Urinary bladder (tissue), 3 donors: ENCODE measurements at regions not wholly inside any gene's neighbourhood (a gene's known extent, or its start where the extent isn't known, plus 50 kb on each side); places are given as distances from the start of the nearest gene placed in this dataset.
A peak's percentile ranks its signal among the peaks of the same experiment; 100 is the strongest.

ENCODE experiments used
- DNase-seq: peaks from one replicate; pipeline ENCODE4 v3.0.0-alpha.2; 2015; ENCODE audit errors: extremely low spot score
- H3K27ac ChIP-seq: one replicate; pipeline ENCODE4 v1.5.1; 2013; ENCODE audit warnings: low read depth, mild to moderate bottlenecking, moderate library complexity
- H3K36me3 ChIP-seq: one replicate; pipeline ENCODE4 v1.6.1; 2013; ENCODE audit warnings: mild to moderate bottlenecking, moderate library complexity; ENCODE audit not compliant: insufficient read depth
- H3K4me1 ChIP-seq: one replicate; pipeline ENCODE4 v1.6.1; 2013; ENCODE audit warnings: mild to moderate bottlenecking, moderate library complexity; ENCODE audit not compliant: insufficient read depth
- H3K4me3 ChIP-seq: one replicate; pipeline ENCODE4 v1.5.1; 2013; ENCODE audit warnings: low read depth, low read length
- WGBS: extraction: QIAGEN DNeasy Blood & Tissue Kit; methylation state at CpG from one replicate; pipeline ENCODE4 v1.1.7; 2013; 5-methylcytosine and 5-hydroxymethylcytosine counted together
- donor health status: healthy with polysubstance abuse.
- donor health status: healthy.

DNA sequence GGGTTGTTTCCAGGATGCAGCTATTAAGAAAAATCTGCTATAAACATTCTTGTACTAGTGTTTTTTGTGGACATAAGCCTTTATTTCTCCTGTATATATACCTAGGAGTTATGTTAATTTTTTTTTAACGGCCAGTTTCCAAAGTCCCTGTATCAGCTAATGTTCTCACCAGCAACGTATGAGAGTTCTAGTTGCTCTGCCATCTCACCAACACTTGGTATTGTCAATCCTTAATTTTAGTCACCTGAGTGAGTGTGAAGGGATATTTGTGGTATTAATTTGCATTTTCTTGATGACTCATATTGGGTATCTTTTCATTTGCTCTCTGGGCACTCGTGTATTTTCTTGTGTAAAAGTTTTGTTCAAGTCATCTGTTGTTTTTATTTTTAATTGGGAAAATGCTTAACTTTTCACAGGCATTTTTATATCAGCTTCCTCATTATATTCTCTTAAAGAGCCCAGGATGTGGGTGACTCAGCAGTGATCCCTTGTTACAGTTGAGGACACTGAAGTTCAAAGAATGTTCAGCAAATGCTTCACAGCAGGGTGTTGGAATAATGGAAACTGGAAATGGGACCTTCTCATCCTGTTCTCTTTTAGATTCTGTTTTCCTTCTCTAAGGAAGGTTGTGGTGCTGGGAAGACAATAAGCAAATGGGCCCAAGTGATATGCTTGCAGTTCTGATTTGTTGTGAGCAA, 176.3 kb upstream of the PRNP start:
- no peaks in the 10 kb centered on the region for H3K4me1 ChIP-seq
- 84% methylated on average over 3 of the region's 3 CpGs for WGBS
- DNase-seq: no peak
- H3K36me3 ChIP-seq: no peaks in the 10 kb centered on the region
- H3K4me3 ChIP-seq: no peak overlapping the region
- no peak overlapping the region for H3K27ac ChIP-seq

DNA sequence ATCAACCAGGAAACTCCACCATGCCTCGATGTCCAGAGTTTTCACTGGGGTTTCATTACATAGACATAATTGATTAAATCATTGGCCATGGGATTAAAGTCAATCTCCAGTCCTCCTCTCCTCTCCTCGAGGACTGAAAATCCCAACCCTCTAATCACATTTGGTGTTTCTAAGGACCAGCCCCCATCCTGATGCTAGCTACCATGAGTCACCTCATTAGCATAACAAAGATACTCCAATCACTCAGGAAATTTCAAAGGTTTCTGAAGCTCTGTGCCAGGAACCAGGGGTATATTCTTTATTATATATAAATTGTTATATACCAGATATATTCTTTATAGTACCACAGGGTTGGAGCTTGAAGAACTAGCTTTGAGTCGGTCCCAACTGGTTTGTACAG, 177.5 kb upstream of the PRNP start:
- H3K27ac ChIP-seq: no peak overlapping the region
- DNase-seq: no peak
- 78% methylated on average over 3 of the region's 3 CpGs for WGBS
- H3K4me3 ChIP-seq: no peak overlapping the region
- no peaks in the 10 kb centered on the region for H3K4me1 ChIP-seq
- no peaks in the 10 kb centered on the region for H3K36me3 ChIP-seq

DNA sequence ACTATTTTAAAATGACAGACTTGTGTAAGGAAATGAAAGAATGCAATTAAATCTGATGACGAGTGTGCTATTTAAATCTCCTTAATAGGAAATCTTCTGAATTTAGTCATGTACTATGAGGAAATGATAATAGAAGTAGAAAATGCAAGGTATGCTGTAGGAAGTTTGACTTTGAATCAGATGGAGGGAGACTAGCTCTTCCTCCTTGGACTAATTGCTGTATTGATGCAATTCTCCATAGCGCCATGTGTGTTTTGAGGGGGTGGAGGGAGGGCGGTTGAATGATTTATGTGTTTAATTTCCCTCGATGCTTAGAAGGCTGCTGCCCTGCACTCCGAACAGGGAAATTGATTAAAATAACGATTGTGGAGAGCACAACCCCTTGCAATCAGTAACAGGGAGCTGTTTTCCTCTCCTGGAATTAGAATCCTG, 179.0 kb upstream of the PRNP start:
- Histone ChIP-seq H3K36me3 (no peaks in the 10 kb centered on the region), H3K27ac (no peak overlapping the region), H3K4me3 (no peak overlapping the region), H3K4me1 (no peaks in the 10 kb centered on the region)
- 29% methylated on average over 6 of the region's 6 CpGs for WGBS
- DNase-seq: no peak

DNA sequence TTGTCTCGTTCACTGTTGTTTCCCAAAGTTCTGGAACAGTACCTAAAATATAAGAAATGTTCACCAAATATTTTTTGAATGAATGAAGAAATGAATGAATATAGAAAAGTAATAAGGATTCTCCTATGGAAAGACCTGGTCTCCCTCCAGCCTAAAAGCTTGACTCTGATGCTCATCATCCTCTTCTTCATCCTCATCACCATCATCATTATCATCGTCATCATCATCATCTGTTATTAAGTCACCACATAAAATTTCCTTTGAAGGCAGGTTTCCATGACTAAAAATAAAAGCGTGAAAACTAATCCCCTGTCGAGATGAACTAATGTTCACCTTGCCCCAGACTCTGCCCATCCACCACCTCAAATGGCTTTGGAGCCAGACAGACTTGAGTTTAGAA, 181.4 kb upstream of the PRNP start:
- 82% methylated on average over 4 of the region's 4 CpGs for WGBS
- H3K4me1 ChIP-seq: no peaks in the 10 kb centered on the region

DNA sequence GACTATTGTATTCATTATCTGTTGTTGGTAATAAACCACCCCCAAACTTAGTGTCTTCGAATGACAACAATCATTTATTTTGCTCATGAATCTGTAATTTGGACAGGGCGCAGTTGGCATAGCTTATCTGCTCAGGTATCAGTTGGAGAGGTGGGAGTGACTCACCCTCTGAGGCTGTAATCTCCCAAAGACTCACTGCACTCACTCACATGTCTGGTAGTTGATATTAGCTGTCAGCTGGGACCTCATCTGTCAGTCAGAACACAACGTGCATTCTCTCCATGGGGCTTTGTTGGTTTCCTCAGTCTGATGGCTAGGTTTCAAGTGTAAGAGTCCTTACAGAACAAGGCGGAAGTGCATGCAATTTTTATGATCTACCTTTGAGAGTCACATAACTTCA, 183.5 kb upstream of the PRNP start:
- Histone ChIP-seq H3K27ac (no peak overlapping the region), H3K4me1 (no peaks in the 10 kb centered on the region), H3K4me3 (no peak overlapping the region), H3K36me3 (no peaks in the 10 kb centered on the region)
- no peak for DNase-seq
- WGBS: 60% methylated on average over 4 of the region's 4 CpGs

More for the DNA sequence above, 181.4 kb upstream of the PRNP start:
- Histone ChIP-seq H3K27ac (no peak overlapping the region), H3K4me3 (no peak overlapping the region), H3K36me3 (no peaks in the 10 kb centered on the region)
- no peak for DNase-seq

DNA sequence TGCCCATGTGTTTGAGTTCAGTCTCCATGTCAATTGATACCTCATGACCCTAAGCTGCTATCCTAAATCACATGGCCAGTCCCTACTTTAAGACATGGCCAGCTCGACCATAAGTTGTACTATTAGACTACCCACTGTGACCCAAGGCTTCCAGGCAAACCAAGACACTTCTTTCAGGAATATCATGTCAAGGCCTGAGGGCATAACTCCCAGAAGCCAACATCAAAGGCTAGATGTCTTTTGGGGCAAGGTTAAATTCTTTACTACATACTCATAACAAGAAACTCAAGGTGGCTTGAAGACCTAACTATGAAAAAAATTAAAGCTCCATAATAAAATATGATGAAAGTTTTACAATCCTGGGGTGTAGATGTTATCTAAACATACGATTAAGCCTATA, 192.9 kb upstream of the PRNP start:
- Histone ChIP-seq H3K4me3 (no peak overlapping the region), H3K36me3 (no peaks in the 10 kb centered on the region), H3K27ac (no peak overlapping the region), H3K4me1 (no peaks in the 10 kb centered on the region)
- 39% methylated on average over 2 of the region's 2 CpGs for WGBS
- no peak for DNase-seq

DNA sequence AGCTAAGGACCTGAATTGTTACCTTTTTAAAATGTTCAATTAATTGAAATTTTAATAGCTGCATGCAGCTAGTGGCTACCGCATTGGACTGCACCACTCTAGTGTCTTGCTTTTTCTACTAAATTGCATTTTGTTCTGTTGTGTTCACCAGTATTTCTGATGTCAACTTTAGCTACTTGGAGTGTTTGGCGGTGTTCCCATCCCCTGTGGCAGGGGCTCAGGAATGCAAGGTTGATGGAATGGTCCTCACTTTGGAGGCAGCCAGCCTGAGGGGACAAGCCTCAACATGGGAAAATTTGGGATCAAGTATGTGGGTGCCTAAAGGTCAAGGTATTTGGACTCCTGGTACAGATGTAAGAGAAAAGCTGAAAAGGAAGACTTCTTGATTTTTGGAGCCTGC, 194.6 kb upstream of the PRNP start:
- 85% methylated on average over 2 of the region's 2 CpGs for WGBS
- no peak for DNase-seq
- Histone ChIP-seq H3K4me1 (no peaks in the 10 kb centered on the region), H3K36me3 (no peaks in the 10 kb centered on the region), H3K4me3 (no peak overlapping the region), H3K27ac (no peak overlapping the region)

DNA sequence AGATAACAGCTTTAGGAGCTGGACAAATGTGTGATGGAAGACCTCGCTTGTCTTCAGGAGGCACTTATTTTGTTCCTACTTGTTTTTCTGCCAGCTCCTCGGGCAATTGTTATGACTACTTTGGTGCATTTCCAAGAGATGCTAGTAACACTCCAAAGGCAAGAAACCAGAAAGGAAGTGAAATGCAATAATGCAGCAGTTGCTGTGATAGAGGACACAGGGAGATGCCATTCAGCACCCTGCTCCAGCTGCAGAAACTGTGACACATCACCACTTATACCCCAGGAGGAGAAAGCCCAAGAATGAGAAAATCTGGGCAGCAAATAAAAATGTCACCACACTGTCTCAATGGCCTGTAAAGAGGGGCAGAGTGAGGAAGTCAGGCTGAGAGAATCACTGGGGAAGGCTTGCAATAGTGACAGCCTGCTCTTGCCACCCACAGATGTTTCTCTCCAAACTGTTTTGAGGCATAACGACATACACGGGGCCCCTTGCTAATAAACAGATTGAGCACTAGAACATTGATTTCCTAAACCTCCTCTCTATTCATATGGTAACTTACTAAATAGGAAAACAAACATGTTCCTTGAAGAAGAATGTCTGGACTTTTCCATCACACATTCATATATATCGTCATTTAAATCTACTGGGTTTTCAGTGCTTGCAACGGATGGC, 195.5 kb upstream of the PRNP start:
- no peak for DNase-seq
- Histone ChIP-seq H3K4me3 (no peak overlapping the region), H3K27ac (no peak overlapping the region), H3K4me1 (no peaks in the 10 kb centered on the region), H3K36me3 (no peaks in the 10 kb centered on the region)
- WGBS: 37% methylated on average over 6 of the region's 6 CpGs

DNA sequence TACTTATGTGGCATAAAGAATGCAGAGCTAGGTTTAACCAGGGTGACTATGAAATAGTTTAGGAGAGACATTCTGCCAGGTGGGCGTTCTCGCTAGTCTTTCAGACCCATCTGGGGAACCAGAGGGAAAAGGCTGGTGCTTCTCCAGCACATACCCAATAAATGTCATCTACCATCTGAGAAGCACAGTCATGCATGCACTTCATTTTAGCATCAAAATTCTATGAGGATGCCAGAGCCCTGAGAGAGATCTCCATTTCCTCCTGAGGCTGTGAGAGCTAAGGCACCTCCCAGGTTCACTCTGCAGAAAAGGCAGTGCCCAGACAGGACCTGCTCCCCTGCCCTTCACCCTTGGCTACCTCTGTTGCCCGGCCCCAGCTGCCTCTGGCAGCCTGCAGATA, 196.2 kb upstream of the PRNP start:
- Histone ChIP-seq H3K4me3 (no peak overlapping the region), H3K27ac (no peak overlapping the region), H3K4me1 (no peaks in the 10 kb centered on the region), H3K36me3 (no peaks in the 10 kb centered on the region)
- DNase-seq: no peak
- 78% methylated on average over 3 of the region's 3 CpGs for WGBS

DNA sequence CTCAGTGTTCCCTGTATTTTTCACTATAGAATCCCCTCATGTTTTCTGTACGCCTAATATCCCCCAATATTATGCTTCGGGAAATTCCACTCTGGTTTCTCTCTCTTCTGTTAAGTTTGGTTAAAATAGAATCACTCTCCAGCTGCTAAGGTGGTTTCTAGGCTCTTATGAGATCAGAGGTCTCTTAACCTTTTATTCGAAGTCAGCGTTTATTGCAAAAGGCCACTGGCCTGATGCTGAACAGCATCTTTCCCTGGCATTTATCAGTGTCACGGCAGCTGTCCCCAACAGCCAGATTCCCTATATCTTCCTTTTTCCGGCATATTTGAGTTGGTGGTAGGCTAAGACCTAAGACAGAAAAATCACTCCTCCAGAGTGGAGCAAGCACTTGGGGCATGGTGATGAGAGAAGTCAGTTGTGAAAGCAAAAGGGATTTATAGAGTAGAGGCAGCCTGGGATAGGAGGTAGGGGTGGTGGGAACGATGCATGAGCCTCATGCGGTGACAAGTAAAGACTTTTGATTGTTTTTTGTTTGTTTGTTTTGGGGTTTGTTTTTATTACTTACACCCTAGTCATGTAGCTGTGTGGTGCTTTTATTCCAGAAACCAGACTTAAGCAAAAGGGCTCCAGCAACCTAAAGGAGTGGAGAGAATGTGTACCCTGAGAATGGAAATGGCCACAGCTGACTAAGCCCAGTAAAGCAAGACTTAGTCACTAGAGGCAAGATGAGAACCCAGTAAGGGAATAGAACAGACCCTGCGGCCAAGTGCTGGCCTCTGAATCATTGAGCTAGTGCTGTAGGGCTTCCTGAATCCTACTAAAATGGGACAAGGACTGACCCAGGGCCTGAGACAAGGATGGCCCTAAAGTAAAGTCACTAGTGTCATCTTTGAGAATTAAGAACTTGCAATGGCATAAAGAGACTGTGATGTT, 197.6 kb upstream of the PRNP start:
- Histone ChIP-seq H3K36me3 (no peaks in the 10 kb centered on the region), H3K4me3 (no peak overlapping the region), H3K4me1 (no peaks in the 10 kb centered on the region), H3K27ac (no peak overlapping the region)
- 75% methylated on average over 9 of the region's 9 CpGs for WGBS
- DNase-seq: no peak

DNA sequence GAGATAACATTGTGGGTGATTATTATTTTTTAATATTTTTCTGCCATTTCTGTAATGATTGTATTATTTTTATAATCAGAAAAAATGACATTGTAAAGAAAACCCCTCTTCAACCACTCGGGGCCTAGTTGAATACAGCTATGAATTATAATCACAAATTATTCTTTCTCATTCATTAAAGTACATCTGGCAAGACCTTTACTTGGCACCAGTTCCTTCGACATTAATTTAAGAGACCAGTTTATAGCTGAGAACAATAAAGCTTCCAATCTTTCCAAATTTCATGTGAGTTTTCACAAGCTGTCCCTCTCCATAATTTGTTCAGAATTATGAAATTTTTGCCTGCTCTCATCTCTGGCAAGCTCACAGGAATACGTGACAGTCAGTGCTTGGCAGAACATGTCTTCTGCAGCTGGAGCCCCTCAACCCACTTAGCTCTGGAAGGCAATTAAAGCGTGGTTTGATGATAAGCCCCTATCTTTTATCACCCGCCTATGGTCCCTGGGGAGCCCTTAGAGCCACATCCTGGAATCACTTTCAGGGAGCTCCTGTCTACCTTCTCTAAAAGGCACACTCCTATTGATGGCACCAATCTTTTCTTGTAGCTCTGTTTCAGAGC, 201.8 kb upstream of the PRNP start:
- peak; percentile 13 for DNase-seq
- Histone ChIP-seq H3K4me3 (no peak overlapping the region), H3K4me1 (no peaks in the 10 kb centered on the region), H3K36me3 (no peaks in the 10 kb centered on the region), H3K27ac (no peak overlapping the region)
- WGBS: 53% methylated on average over 5 of the region's 5 CpGs

DNA sequence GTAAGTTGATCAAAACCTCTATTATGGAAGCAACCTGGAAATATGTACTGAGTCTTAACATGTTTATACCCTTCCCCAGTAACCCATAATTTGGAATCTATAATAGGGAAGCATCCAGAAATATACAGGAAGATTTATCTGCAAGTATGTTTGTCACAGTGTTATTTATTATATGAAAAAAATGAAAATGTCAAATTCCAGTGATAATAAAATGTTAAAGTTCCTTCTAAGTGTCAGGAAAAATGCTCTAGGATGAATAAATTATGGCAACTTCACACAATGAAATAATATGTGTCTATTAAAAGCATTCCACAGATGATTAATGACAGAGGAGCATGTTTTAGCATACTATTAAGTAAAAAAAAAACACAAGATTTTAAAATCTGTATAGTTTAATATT, 202.3 kb upstream of the PRNP start:
- no peaks in the 10 kb centered on the region for H3K4me1 ChIP-seq
- H3K4me3 ChIP-seq: no peak overlapping the region
- no peaks in the 10 kb centered on the region for H3K36me3 ChIP-seq
- H3K27ac ChIP-seq: no peak overlapping the region
- DNase-seq: no peak

DNA sequence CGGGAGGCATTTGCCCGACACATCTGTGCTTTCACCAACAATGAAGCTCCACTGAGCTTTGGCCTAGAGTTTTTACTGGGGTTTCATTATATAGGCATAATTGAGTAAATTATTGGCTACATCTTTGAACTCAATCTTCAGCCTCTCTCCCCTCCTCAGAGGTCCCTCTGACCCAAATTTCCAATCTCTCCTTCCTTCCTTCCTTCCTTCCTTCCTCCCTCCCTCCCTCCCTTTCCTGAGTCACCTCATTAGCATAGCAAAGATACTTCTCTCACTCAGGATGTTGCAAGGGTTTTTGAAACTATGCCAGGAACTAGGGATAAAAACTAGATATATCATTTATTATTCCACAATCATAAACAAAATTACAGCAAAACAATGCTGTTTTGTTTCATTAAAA, 202.8 kb upstream of the PRNP start:
- Histone ChIP-seq H3K4me3 (no peak overlapping the region), H3K27ac (no peak overlapping the region), H3K36me3 (no peaks in the 10 kb centered on the region), H3K4me1 (no peaks in the 10 kb centered on the region)
- 73% methylated on average over 2 of the region's 2 CpGs for WGBS
- no peak for DNase-seq
